ENCODE measurements at regions not wholly inside any gene's neighbourhood (a gene's known extent, or its start where the extent isn't known, plus 50 kb on each side); places are given as distances from the start of the nearest gene placed in this dataset.
"Not testable (repeated sequence)": the region's sequence is repeated elsewhere in the genome, so short reads cannot be mapped to it uniquely, and the experiment has no call there.

GRCh38 chr5:111820072-111820471, 63.1 kb upstream of the NREP start:
- Histone ChIP-seq H3K9me3 (ENCODE audit: low read length) (0 out of 2 replicates have a peak, but pooled peaks cover 12% of the 10 kb centered on the region), H3K4me3 (ENCODE audit: low read depth, low read length, poor library complexity, severe bottlenecking) (no peak overlapping the region), H3K9me2 (ENCODE audit: insufficient read depth, low read length) (no peaks in the 10 kb centered on the region), H4K20me1 (ENCODE audit: insufficient read depth, low read length) (no peaks in the 10 kb centered on the region), H3K4me1 (ENCODE audit: insufficient read depth, low read length, poor library complexity, severe bottlenecking) (no peaks in the 10 kb centered on the region), H3K36me3 (ENCODE audit: insufficient read depth, low read length) (no peaks in the 10 kb centered on the region), H3K27ac (ENCODE audit: low read depth, low read length, poor library complexity, severe bottlenecking) (no peak overlapping the region), H2AFZ (ENCODE audit: low read length) (no peak overlapping the region; the same call in 1 of the 2 replicates), H3K79me2 (ENCODE audit: insufficient read depth, low read depth, low read length) (no peaks in the 10 kb centered on the region), H3K4me2 (ENCODE audit: low read length) (no peak overlapping the region)
- peak; percentile 41 for DNase-seq (ENCODE audit: low spot score)
- BruUV-seq (replicated peaks): no TSS peak
- ChIA-PET POLR2A (interaction anchor here (0.6 to 2.2 kb wide), 5 partner anchors 9 to 287 kb away, joined by 3 to 8 read pairs (median 3); no protein-coding TSS in a partner anchor), CTCF (ENCODE audit: unreplicated experiment) (no interaction called here)
- peak; percentile 65 for TF ChIP-seq CTCF (conservative IDR thresholded peaks at IDR 0.05; ENCODE audit: low read length)
- no peak for TF ChIP-seq EZH2phosphoT487 (IDR thresholded peaks at IDR 0.05; ENCODE audit: borderline replicate concordance, low read depth, low read length)
- intact Hi-C loops (cut with micrococcal nuclease; ENCODE audit: unreplicated experiment): loop anchor here (5.0 kb wide), 2 partner anchors 133 to 268 kb away; no protein-coding TSS in a partner anchor

- POLR2A ChIA-PET: not testable (repeated sequence)
Observed at GRCh38 chr5:111819028-111819427, 62.0 kb upstream of the NREP start.

GRCh38 chr5:111813537-111813936, 56.5 kb upstream of the NREP start:
- Histone ChIP-seq H3K79me2 (ENCODE audit: insufficient read depth, low read depth, low read length) (no peaks in the 10 kb centered on the region), H3K4me2 (ENCODE audit: low read length) (0 out of 2 replicates have a peak overlapping the region, but pooled peaks have one; percentile 15), H3K36me3 (ENCODE audit: insufficient read depth, low read length) (no peaks in the 10 kb centered on the region), H3K9me3 (ENCODE audit: low read length) (0 out of 2 replicates have a peak, but pooled peaks cover 2% of the 10 kb centered on the region), H3K4me3 (ENCODE audit: low read depth, low read length, poor library complexity, severe bottlenecking) (no peak overlapping the region), H2AFZ (ENCODE audit: low read length) (no peak overlapping the region), H3K27ac (ENCODE audit: low read depth, low read length, poor library complexity, severe bottlenecking) (no peak overlapping the region), H4K20me1 (ENCODE audit: insufficient read depth, low read length) (no peaks in the 10 kb centered on the region), H3K4me1 (ENCODE audit: insufficient read depth, low read length, poor library complexity, severe bottlenecking) (peaks cover 6% of the 10 kb centered on the region), H3K9me2 (ENCODE audit: insufficient read depth, low read length) (no peaks in the 10 kb centered on the region)
- ChIA-PET POLR2A (interaction anchor here (0.8 to 1.5 kb wide), 2 partner anchors 11 to 114 kb away, joined by 3 to 5 read pairs; no protein-coding TSS in a partner anchor), CTCF (ENCODE audit: unreplicated experiment) (no interaction called here)
- no peak for TF ChIP-seq EZH2phosphoT487 (IDR thresholded peaks at IDR 0.05; ENCODE audit: borderline replicate concordance, low read depth, low read length)
- TF ChIP-seq CTCF (conservative IDR thresholded peaks at IDR 0.05; ENCODE audit: low read length): no peak
- no TSS peak for BruUV-seq (replicated peaks)
- intact Hi-C loops (cut with micrococcal nuclease; ENCODE audit: unreplicated experiment): no loop called here
- no peak for DNase-seq (ENCODE audit: low spot score)

More at GRCh38 chr5:111819028-111819427, 62.0 kb upstream of the NREP start:
- BruUV-seq (replicated peaks); H3K79me2 ChIP-seq (ENCODE audit: insufficient read depth, low read depth, low read length); intact Hi-C loops (cut with micrococcal nuclease; ENCODE audit: unreplicated experiment); H4K20me1 ChIP-seq (ENCODE audit: insufficient read depth, low read length); DNase-seq (ENCODE audit: low spot score); H3K4me1 ChIP-seq (ENCODE audit: insufficient read depth, low read length, poor library complexity, severe bottlenecking); H3K4me3 ChIP-seq (ENCODE audit: low read depth, low read length, poor library complexity, severe bottlenecking); H3K36me3 ChIP-seq (ENCODE audit: insufficient read depth, low read length); H2AFZ ChIP-seq (ENCODE audit: low read length); H3K4me2 ChIP-seq (ENCODE audit: low read length); H3K27ac ChIP-seq (ENCODE audit: low read depth, low read length, poor library complexity, severe bottlenecking); H3K9me2 ChIP-seq (ENCODE audit: insufficient read depth, low read length); CTCF ChIA-PET (ENCODE audit: unreplicated experiment): not testable (repeated sequence)
- 0 out of 2 replicates have a peak, but pooled peaks cover 12% of the 10 kb centered on the region for H3K9me3 ChIP-seq (ENCODE audit: low read length)
